GM12878 (cell line): ENCODE measurements at regions not wholly inside any gene's neighbourhood (a gene's known extent, or its start where the extent isn't known, plus 50 kb on each side); places are given as distances from the start of the nearest gene placed in this dataset.

Experiments
- ATAC-seq: fragments of 200-7000 bp; cut with Tn5 transposase; 3 replicates; pipeline ENCODE4 v1.9.1; 2020; ENCODE audit warnings: mild to moderate bottlenecking, moderate library complexity
- BruUV-seq: library from RNA; stranded (reverse); fragments of 400-500 nt; replicated peaks from 2 replicates; lab custom pipeline; 2021; lab: Mats Ljungman, UMichigan
- CTCF ChIA-PET: fragments of 300-600 bp; sonication (Branson Sonifier 250); formaldehyde crosslinking; extraction: SDS; loops from one replicate; lab custom pipeline; 2021; ENCODE audit warnings: inconsistent platforms; lab: Yijun Ruan, JAX
- POLR2A ChIA-PET: fragments of 350-600 bp; formaldehyde crosslinking; extraction: SDS; loops from one replicate; lab custom pipeline; 2021; ENCODE audit warnings: inconsistent platforms; lab: Charles Lee
- RAD21 ChIA-PET: fragments of 300-600 bp; sonication (Branson Sonifier 250); formaldehyde crosslinking; loops from one replicate; lab custom pipeline; 2023; ENCODE audit warnings: antibody characterized with exemption; ENCODE audit not compliant: unreplicated experiment; lab: Charles Lee
- SMC1A ChIA-PET: fragments of 300-600 bp; sonication (Branson Sonifier 250); formaldehyde crosslinking; loops from one replicate; lab custom pipeline; 2023; ENCODE audit not compliant: unreplicated experiment, uncharacterized antibody; lab: Charles Lee
- DNase-seq: peaks from one replicate; pipeline ENCODE4 v3.0.0-alpha.2; 2011; ENCODE audit warnings: low read depth, low spot score
- FAIRE-seq: peaks from 3 replicates; lab custom pipeline; 2011; peaks lifted over from hg19 to GRCh38; lab: Jason Lieb, UNC
- H2AFZ ChIP-seq: 2 replicates; pipeline ENCODE4 v1.6.0; 2011; ENCODE audit warnings: low read depth, low read length, control low read depth; ENCODE audit not compliant: control insufficient read depth
- H3K27ac ChIP-seq: 2 replicates; pipeline ENCODE4 v1.5.1; 2011; ENCODE audit warnings: control low read depth; ENCODE audit not compliant: control insufficient read depth, insufficient read depth
- H3K27me3 ChIP-seq, 2 experiments: replicated peaks in 1 of 2; 2 replicates each; pipeline versions ENCODE4 v1.6.0 to v1.6.1; 2011; ENCODE audit warnings: low read length in 1 of 2; ENCODE audit not compliant: control insufficient read depth in 2 of 2, insufficient read depth in 2 of 2
- H3K36me3 ChIP-seq, 2 experiments: 2 replicates each; pipeline ENCODE4 v1.5.1; 2011; ENCODE audit warnings: low read length in 1 of 2; ENCODE audit not compliant: control insufficient read depth in 2 of 2, insufficient read depth in 2 of 2
- H3K4me1 ChIP-seq: 2 replicates; pipeline ENCODE4 v1.6.1; 2011; ENCODE audit warnings: mild to moderate bottlenecking, low read length, moderate library complexity, mixed read lengths; ENCODE audit not compliant: control insufficient read depth, insufficient read depth
- H3K4me2 ChIP-seq: 2 replicates; pipeline ENCODE4 v1.6.0; 2011; ENCODE audit warnings: control low read depth; ENCODE audit not compliant: control insufficient read depth, insufficient read depth
- H3K4me3 ChIP-seq: fragments of 200-600 bp; sonication (generic); 2 replicates; pipeline ENCODE4 v1.5.1; 2016
- H3K79me2 ChIP-seq: 2 replicates; pipeline ENCODE4 v1.6.0; 2011; ENCODE audit warnings: low read length; ENCODE audit not compliant: control insufficient read depth, insufficient read depth
- H3K9ac ChIP-seq: 2 replicates; pipeline ENCODE4 v1.8.0; 2011; ENCODE audit warnings: low read length, control low read depth, mixed read lengths; ENCODE audit not compliant: control insufficient read depth, insufficient read depth
- H3K9me3 ChIP-seq: replicated peaks from 3 replicates; pipeline ENCODE4 v1.5.1; 2011; ENCODE audit warnings: mild to moderate bottlenecking, low read length; ENCODE audit not compliant: control insufficient read depth, insufficient read depth
- H4K20me1 ChIP-seq: 2 replicates; pipeline ENCODE4 v1.6.0; 2011; ENCODE audit not compliant: control insufficient read depth, insufficient read depth
- CBX3 ChIP-seq: fragments of 200-600 bp; sonication (generic); IDR thresholded peaks from 2 replicates; pipeline ENCODE4 v1.6.1; 2016; ENCODE audit warnings: low read depth, borderline replicate concordance
- CBX5 ChIP-seq: sonication (generic); IDR thresholded peaks from 2 replicates; pipeline ENCODE4 v1.6.1; 2016; ENCODE audit warnings: low read depth, moderate library complexity, mild to moderate bottlenecking, inconsistent platforms
- CHD2 ChIP-seq: IDR thresholded peaks from 2 replicates; pipeline ENCODE4 v1.6.1; 2011; ENCODE audit warnings: low read depth, low read length, improper control_type of control experiment, borderline replicate concordance
- DPF2 ChIP-seq: fragments of 450-650 bp; IDR thresholded peaks from 2 replicates; pipeline ENCODE4 v1.6.1; 2017; ENCODE audit warnings: mild to moderate bottlenecking
- EP300 ChIP-seq, 2 experiments: fragments of 150-350 bp in 1 of 2; IDR thresholded peaks; 2 replicates each; pipeline ENCODE4 v1.6.1; 2011 to 2012; ENCODE audit warnings: low read depth in 2 of 2, low read length in 2 of 2, borderline replicate concordance in 1 of 2, improper control_type of control experiment in 1 of 2, inconsistent platforms in 1 of 2; ENCODE audit not compliant: control insufficient read depth in 1 of 2
- JUNB ChIP-seq: IDR thresholded peaks from 2 replicates; pipeline ENCODE4 v1.6.1; 2016; ENCODE audit warnings: antibody characterized with exemption, mild to moderate bottlenecking
- NFYB ChIP-seq: IDR thresholded peaks from 2 replicates; pipeline ENCODE4 v1.6.1; 2011; ENCODE audit warnings: low read depth, mild to moderate bottlenecking, low read length, improper control_type of control experiment, moderate library complexity; ENCODE audit not compliant: insufficient read depth
- NR2C2 ChIP-seq: IDR thresholded peaks from 2 replicates; pipeline ENCODE4 v1.6.1; 2011; ENCODE audit warnings: borderline replicate concordance, low read depth; ENCODE audit not compliant: control insufficient read depth, insufficient read length
- RAD21 ChIP-seq: IDR thresholded peaks from 2 replicates; pipeline ENCODE4 v1.6.1; 2011; ENCODE audit warnings: mild to moderate bottlenecking, low read depth, low read length, moderate library complexity; ENCODE audit not compliant: insufficient read depth
- RELA ChIP-seq: fragments of 450-650 bp; IDR thresholded peaks from 2 replicates; pipeline ENCODE4 v1.8.0; 2014; ENCODE audit warnings: borderline replicate concordance; ENCODE audit not compliant: partially characterized antibody
- SMAD5 ChIP-seq: IDR thresholded peaks from 2 replicates; pipeline ENCODE4 v1.6.1; 2016; ENCODE audit warnings: antibody characterized with exemption, low read depth
- TBL1XR1 ChIP-seq: IDR thresholded peaks from 2 replicates; pipeline ENCODE4 v1.6.1; 2012; ENCODE audit warnings: low read depth, low read length, improper control_type of control experiment
- TCF7 ChIP-seq: IDR thresholded peaks from 2 replicates; pipeline ENCODE4 v1.6.1; 2014; ENCODE audit warnings: antibody characterized with exemption, borderline replicate concordance
- WGBS: methylation state at CpG from one replicate; pipeline ENCODE4 v1.1.6; 2016; ENCODE audit warnings: low lambda C conversion rate; ENCODE audit not compliant: insufficient replicate concordance, insufficient coverage; ENCODE audit errors: missing lambda C conversion rate; 5-methylcytosine and 5-hydroxymethylcytosine counted together
- in situ Hi-C: fragments of 300-500 bp; cut with MboI; formaldehyde crosslinking; loops from 9 replicates; pipeline ENCODE4 v1.14.3; 2018; ENCODE audit warnings: mixed read lengths
- intact Hi-C: fragments of 100-400 bp; cut with micrococcal nuclease; formaldehyde crosslinking; loops from one replicate; pipeline ENCODE4 v1.14.2; 2022; ENCODE audit not compliant: unreplicated experiment
- TF ChIP-seq, protein P1 (sequence below): fragments of 450-650 bp; formaldehyde crosslinking; IDR thresholded peaks from 2 replicates; pipeline ENCODE4 v1.4.0; 2022; ENCODE audit warnings: mild to moderate bottlenecking, moderate library complexity
- TF ChIP-seq, protein P2 (sequence below): fragments of 450-650 bp; IDR thresholded peaks from 2 replicates; pipeline ENCODE4 v1.6.1; 2017; ENCODE audit warnings: mild to moderate bottlenecking, moderate library complexity
- TF ChIP-seq, protein P3 (sequence below): IDR thresholded peaks from 2 replicates; pipeline ENCODE4 v1.6.1; 2012; ENCODE audit warnings: low read depth, low read length, improper control_type of control experiment

DNA sequence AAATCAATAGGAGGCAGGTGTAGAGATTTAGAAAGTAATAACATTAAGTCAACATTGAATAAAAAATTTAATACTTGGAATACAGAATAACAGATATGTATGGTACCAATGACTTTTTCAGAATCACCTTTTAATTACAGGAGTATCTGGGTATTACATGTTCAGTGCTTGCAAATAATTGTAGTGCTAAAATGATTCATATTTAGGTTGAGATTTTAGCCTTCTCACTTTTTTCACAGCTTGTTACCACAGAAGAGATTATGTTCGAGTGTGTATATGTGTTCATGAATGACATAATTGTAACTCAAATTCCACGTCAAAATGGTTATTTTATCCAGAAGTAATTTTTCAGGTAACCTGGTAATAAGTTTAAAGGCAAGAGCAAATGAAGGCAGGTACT, 187.9 kb upstream of the TBL1XR1 start:
- no peak for ATAC-seq
- H3K27ac ChIP-seq: no peak overlapping the region
- no peak overlapping the region for H3K9ac ChIP-seq
- H4K20me1 ChIP-seq: no peaks in the 10 kb centered on the region
- FAIRE-seq: no peak
- ChIA-PET RAD21 (no interaction called here), CTCF (no interaction called here), POLR2A (no interaction called here), SMC1A (interaction anchor here (1.5 kb wide), 1 partner anchor 20 kb away, joined by 3 read pairs; no protein-coding TSS in a partner anchor)
- intact Hi-C loops (no loop called here), in situ Hi-C loops (no loop called here)
- no peaks in the 10 kb centered on the region for H3K4me1 ChIP-seq
- no peaks in the 10 kb centered on the region for H3K36me3 ChIP-seq
- DNase-seq: no peak
- H3K27me3 ChIP-seq: no peaks in the 10 kb centered on the region
- no peak overlapping the region for H2AFZ ChIP-seq
- BruUV-seq: no TSS peak
- peaks cover 4% of the 10 kb centered on the region; the same call in 2 of the 3 replicates for H3K9me3 ChIP-seq
- WGBS: 53% methylated on average over 2 of the region's 2 CpGs
- H3K4me2 ChIP-seq: no peak overlapping the region
- no peak overlapping the region for H3K4me3 ChIP-seq
- no peaks in the 10 kb centered on the region for H3K79me2 ChIP-seq
- TF ChIP-seq DPF2: no peak
- no peak for TF ChIP-seq JUNB
- TF ChIP-seq RELA: no peak
- no peak for TF ChIP-seq TBL1XR1
- TF ChIP-seq NR2C2: no peak
- no peak for TF ChIP-seq CBX3
- no peak for TF ChIP-seq SMAD5
- no peak for TF ChIP-seq RAD21
- TF ChIP-seq EP300 (IDR thresholded peaks at IDR 0.05; ENCODE audit: borderline replicate concordance in 1 of 2, control insufficient read depth in 1 of 2, low read depth in 2 of 2, low read length in 2 of 2): no peak
- TF ChIP-seq, protein P1, sequence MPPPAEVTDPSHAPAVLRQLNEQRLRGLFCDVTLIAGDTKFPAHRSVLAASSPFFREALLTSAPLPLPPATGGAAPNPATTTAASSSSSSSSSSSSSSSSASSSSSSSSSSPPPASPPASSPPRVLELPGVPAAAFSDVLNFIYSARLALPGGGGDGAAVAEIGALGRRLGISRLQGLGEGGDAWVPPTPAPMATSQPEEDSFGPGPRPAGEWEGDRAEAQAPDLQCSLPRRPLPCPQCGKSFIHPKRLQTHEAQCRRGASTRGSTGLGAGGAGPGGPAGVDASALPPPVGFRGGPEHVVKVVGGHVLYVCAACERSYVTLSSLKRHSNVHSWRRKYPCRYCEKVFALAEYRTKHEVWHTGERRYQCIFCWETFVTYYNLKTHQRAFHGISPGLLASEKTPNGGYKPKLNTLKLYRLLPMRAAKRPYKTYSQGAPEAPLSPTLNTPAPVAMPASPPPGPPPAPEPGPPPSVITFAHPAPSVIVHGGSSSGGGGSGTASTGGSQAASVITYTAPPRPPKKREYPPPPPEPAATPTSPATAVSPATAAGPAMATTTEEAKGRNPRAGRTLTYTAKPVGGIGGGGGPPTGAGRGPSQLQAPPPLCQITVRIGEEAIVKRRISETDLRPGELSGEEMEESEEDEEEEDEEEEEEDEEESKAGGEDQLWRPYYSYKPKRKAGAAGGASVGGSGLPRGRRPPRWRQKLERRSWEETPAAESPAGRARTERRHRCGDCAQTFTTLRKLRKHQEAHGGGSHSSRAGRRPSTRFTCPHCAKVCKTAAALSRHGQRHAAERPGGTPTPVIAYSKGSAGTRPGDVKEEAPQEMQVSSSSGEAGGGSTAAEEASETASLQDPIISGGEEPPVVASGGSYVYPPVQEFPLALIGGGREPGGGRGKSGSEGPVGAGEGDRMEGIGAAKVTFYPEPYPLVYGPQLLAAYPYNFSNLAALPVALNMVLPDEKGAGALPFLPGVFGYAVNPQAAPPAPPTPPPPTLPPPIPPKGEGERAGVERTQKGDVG (CRISPR knock-in tag): no peak
- TF ChIP-seq TCF7: no peak
- no peak for TF ChIP-seq CHD2
- TF ChIP-seq, protein P2, sequence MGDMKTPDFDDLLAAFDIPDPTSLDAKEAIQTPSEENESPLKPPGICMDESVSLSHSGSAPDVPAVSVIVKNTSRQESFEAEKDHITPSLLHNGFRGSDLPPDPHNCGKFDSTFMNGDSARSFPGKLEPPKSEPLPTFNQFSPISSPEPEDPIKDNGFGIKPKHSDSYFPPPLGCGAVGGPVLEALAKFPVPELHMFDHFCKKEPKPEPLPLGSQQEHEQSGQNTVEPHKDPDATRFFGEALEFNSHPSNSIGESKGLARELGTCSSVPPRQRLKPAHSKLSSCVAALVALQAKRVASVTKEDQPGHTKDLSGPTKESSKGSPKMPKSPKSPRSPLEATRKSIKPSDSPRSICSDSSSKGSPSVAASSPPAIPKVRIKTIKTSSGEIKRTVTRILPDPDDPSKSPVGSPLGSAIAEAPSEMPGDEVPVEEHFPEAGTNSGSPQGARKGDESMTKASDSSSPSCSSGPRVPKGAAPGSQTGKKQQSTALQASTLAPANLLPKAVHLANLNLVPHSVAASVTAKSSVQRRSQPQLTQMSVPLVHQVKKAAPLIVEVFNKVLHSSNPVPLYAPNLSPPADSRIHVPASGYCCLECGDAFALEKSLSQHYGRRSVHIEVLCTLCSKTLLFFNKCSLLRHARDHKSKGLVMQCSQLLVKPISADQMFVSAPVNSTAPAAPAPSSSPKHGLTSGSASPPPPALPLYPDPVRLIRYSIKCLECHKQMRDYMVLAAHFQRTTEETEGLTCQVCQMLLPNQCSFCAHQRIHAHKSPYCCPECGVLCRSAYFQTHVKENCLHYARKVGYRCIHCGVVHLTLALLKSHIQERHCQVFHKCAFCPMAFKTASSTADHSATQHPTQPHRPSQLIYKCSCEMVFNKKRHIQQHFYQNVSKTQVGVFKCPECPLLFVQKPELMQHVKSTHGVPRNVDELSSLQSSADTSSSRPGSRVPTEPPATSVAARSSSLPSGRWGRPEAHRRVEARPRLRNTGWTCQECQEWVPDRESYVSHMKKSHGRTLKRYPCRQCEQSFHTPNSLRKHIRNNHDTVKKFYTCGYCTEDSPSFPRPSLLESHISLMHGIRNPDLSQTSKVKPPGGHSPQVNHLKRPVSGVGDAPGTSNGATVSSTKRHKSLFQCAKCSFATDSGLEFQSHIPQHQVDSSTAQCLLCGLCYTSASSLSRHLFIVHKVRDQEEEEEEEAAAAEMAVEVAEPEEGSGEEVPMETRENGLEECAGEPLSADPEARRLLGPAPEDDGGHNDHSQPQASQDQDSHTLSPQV: no peak
- no peak for TF ChIP-seq CBX5
- TF ChIP-seq NFYB: no peak
- TF ChIP-seq, protein P3, sequence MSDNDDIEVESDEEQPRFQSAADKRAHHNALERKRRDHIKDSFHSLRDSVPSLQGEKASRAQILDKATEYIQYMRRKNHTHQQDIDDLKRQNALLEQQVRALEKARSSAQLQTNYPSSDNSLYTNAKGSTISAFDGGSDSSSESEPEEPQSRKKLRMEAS: no peak
